NCI-H2029 treated with DMSO at 0.1 percent for 48 hours (cell line): ENCODE measurements at regions not wholly inside any gene's neighbourhood (a gene's known extent, or its start where the extent isn't known, plus 50 kb on each side); places are given as distances from the start of the nearest gene placed in this dataset.

Experiments
- DNase-seq: peaks from one replicate; lab custom pipeline; 2025; lab: John Stamatoyannopoulos, UW

- no peak for DNase-seq
Measured at GRCh38 chr2:188851311-188851710, 122.9 kb upstream of the COL3A1 start.

DNA sequence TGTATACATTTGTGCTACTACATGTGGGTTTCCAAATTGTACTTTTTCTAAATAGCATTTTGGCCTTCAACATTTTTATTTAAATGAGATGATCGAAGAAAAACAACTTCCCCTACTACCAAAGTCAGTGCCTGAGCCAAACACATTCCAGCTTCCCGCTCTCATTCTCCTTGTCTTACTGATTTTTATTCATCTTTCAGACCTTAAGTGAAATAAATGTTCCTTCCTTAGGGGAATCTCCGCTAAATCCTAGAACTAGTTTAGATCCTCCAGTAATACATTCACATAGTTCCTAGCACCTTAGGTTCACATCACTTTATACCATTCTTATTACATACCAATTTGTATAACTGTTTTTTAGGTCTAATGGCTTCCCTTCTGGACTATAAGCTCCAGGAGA, 122.3 kb upstream of the COL3A1 start:
- no peak for DNase-seq

- DNase-seq, result no peak
Measured at GRCh38 chr2:188852772-188853171, 121.4 kb upstream of the COL3A1 start.

DNA sequence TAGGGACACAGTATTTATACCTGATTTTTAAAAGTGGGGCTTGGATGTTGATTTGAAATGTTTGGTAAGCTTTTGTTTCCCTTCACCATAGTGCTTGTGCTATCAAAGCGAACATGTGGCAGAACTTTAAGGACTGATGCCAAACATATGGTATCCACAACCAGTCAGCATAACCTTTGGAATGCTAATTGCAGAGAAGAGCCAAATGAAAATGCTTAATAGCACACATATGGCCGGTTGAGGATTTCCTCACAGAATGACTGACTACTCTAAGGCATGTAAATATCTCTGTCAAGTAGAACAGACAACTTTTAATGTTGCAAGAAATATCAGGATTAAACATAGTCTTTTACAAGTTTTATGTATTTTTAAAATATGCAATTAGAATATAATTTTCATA, 120.9 kb upstream of the COL3A1 start:
- no peak for DNase-seq

DNA sequence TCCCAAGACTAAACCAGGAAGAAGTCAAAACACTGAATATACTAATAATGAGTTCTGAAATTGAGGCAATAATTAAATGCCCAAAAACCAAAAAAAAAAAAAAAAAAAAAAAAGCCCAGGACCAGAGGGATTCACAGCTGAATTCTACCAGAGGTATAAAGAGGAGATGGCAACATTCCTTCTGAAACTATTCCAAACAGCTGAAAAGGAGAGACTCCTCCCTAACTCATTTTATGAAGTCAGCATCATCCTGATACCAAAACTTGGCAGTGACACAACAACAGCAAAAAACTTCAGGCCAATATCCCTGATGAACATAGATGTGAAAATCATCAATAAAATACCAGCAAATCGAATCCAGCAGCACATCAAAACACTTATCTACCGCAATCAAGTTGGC, 108.5 kb upstream of the COL3A1 start:
- no peak for DNase-seq

GRCh38 chr2:188869550-188869949, 104.6 kb upstream of the COL3A1 start:
- no peak for DNase-seq

- DNase-seq, result no peak
Measured at GRCh38 chr2:188870289-188870688, 103.9 kb upstream of the COL3A1 start.

GRCh38 chr2:188875104-188875503, 99.1 kb upstream of the COL3A1 start:
- no peak for DNase-seq

DNA sequence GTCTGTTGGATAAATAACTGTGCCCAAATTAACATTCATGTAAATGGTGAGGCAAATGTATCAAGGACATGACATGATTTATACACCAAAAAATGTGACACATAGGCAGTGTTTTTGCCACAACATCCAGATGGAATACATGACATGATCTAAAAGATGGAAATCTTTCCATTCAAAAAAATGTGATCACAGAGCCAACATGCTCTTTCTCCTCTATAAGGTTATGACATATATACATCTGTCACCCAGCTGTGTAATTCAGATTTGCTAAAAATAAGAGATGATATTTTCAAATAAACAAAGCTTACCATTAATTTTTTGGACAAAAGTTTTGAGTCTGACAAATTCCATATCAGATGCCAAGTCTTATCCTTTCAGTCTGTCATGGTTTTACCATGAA, 95.5 kb upstream of the COL3A1 start:
- no peak for DNase-seq

DNA sequence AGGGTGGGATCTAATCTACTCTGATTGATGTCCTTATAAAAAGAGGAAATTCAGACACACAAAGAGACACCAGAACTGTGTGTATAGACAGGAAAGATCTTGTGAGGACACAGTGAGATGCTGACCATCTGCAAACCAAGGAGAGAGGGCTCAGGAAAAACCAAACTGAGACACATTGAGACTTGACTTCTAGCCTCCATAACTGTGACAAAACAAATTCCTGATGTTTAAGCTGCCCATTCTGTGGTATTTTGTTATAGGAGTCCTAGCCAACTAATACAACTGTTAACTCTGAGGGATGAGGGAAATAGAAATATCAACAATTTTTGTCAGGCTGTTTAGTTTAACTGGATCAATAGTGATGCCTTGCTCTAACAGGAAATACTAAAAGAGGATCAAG, 93.4 kb upstream of the COL3A1 start:
- DNase-seq, result no peak

DNA sequence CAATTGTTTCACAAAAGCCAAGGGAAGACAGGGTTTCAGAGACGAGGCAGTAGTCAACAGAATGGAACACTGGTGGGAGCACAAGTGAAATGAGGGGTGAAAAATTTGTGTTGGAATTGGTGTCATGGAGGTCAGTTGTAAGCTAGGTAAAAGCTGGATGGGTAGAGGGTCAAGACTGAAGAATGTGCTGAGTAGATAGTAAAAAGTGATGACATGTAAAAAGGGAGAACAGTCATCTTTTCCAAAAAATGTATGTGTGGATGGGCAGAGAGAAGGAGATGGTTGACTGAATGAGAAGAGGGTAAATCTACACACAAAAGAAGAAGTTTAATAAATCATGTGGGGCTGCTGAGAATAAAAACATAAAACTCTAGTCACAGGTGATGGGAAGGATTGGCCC, 92.7 kb upstream of the COL3A1 start:
- no peak for DNase-seq

DNA sequence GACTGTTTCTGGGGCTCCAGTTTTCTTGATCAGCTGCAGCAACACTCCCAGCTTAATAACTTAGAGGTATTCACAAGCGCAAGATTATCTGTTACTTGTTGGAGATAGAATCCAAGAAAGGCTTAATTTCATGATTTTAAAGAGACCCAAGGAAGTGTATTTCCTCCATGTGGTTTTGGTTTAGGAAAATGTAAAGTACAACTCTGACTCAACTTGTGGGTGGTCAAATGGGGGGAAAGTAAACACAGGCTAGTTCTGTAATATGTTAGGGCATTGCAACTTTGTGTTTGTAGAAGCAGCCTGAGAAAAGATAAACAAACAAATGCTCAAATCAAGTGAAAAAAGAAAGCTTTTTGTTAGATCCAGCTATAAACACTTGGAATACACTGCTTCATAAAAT, 90.1 kb upstream of the COL3A1 start:
- no peak for DNase-seq

GRCh38 chr2:188884517-188884916, 89.7 kb upstream of the COL3A1 start:
- no peak for DNase-seq

GRCh38 chr2:188889187-188889586, 85.0 kb upstream of the COL3A1 start:
- DNase-seq, result no peak

DNA sequence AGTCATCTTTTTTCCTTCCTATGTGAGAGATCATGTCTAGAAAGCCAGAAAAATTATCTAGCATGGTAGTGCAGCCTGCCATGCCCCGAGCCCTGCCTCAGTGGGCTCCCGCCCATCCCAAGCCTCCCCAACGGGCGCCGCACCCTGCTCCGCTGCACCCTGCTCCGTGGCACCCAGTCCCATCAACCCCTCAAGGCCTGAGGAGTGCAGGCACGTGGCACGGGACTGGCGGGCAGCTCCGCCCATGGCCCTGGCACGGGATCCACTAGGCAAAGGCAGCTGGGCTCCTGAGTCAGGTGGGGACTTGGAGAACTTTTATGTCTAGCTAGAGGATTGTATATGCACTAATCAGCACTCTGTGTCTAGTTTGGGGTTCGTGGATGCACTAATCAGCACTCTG, 83.4 kb upstream of the COL3A1 start:
- no peak for DNase-seq

- DNase-seq, result no peak
Measured at GRCh38 chr2:188892636-188893035, 81.5 kb upstream of the COL3A1 start.

- DNase-seq, result no peak
Measured at GRCh38 chr2:188893972-188894371, 80.2 kb upstream of the COL3A1 start.

DNA sequence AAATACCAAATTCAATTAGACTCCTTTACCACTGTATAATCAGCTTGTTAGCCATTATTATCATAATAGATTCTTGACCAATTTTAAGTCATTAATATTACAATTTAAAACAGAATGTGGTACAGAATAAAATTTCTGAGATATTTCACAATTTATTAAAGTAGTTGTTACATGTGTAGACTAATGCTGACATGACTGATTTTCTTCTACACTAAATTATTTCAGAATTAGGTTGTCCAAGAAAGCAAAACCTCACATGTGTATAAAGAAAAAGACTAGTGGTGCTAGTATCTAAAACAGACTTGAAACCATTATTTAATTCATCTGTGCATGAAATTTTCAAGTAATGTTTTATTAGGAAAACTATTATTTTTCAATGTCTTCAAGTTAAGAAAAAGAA, 79.2 kb upstream of the COL3A1 start:
- no peak for DNase-seq

DNA sequence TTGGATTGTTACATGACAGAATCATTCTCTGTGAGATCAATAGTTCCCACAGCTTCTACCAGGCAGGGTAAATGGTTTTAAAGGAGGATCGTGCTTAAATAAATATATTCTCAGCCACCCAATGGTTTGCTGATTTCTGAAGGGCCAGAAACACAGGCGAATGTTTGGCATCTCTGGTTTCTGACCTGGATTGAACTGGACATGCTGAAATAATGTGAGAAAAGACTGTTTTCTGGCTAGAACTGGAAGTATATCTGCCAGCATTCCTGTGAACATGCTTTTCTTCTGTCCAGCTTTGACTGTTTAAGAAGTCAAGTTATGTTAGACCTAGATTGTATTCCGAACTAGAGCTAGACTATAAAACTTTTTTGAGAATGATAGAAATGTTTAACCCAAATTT, 77.1 kb upstream of the COL3A1 start:
- no peak for DNase-seq

- no peak for DNase-seq
Measured at GRCh38 chr2:188898261-188898660, 75.9 kb upstream of the COL3A1 start.

DNA sequence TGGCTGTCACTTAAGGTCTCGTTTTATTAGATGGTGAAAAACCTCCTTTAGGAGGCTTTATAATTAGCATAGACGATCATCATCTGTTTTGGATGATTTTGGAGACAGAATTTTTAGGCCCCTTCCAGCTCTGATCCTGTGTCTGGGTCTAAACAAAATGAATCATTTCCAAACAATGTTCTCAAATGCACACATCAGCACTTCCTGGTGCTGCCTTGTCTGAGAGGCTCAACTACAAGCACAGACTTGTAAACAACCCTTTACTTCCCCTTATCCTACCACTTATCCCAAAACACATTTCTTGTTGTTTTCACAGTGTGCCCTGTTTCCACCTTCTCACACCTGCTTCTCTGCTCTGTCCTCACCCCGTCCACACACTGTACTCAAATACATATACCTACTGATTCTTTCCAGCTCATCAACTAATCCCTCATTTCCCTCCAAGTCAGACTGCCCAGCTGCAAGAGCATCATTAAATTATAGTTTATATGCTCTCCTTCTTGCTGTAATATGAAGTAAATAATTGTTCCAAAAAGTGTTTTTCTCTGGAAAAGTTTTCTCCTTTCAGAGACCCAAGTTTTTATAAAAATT, 71.2 kb upstream of the COL3A1 start:
- no peak for DNase-seq

GRCh38 chr2:188903740-188904139, 70.4 kb upstream of the COL3A1 start:
- no peak for DNase-seq

- DNase-seq, result no peak
Measured at GRCh38 chr2:188909036-188909435, 65.1 kb upstream of the COL3A1 start.

- no peak for DNase-seq
Measured at GRCh38 chr2:188916736-188917135, 57.4 kb upstream of the COL3A1 start.

DNA sequence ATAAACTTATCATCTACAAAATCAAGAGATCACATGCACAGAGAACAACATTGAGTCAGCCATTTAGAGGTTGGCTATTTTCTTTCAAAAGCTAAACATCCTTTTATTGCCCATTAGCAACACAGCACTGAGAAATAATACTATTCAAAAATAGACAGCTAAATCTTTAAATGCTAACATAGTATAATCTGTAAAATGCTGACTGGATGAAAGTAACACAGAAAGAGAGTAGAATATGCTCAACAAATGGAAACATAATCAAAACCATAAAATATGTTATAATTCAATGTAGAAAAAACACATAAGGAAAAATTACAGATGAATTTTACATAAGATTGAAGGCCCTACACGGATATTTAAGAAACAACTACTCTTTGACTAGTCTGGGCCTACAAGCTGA, 56.5 kb upstream of the COL3A1 start:
- no peak for DNase-seq
